ENCODE measurements at regions not wholly inside any gene's neighbourhood (a gene's known extent, or its start where the extent isn't known, plus 50 kb on each side); places are given as distances from the start of the nearest gene placed in this dataset.
A peak's percentile ranks its signal among the peaks of the same experiment; 100 is the strongest.
"Not testable (repeated sequence)": the region's sequence is repeated elsewhere in the genome, so short reads cannot be mapped to it uniquely, and the experiment has no call there.

GRCh38 chr1:88612292-88612691 is 71.8 kb upstream of the PKN2 start:
- H3K27me3 ChIP-seq (ENCODE audit: control insufficient read depth, insufficient read depth, low read length): no peaks in the 10 kb centered on the region
- intact Hi-C loops (cut with DNase I): no loop called here
- H3K36me3 ChIP-seq (ENCODE audit: control insufficient read depth in 2 of 3, insufficient read depth in 3 of 3, low read length in 3 of 3): no peaks in the 10 kb centered on the region
- no peak for FAIRE-seq
- H3K9me3 ChIP-seq (ENCODE audit: control insufficient read depth in 2 of 3, insufficient read depth in 1 of 3, low read length in 3 of 3): no peaks in the 10 kb centered on the region
- DNase-seq: peak in 1 of 5 donors; percentile 1
- H3K9ac ChIP-seq (ENCODE audit: low read length in 3 of 3): no peak overlapping the region
- H3K27ac ChIP-seq (ENCODE audit: low read depth in 2 of 2, low read length in 2 of 2): no peak overlapping the region
- no peak for TF ChIP-seq CTCF (IDR thresholded peaks at IDR 0.05; ENCODE audit: borderline replicate concordance, extremely low read depth, insufficient read depth)
- no peaks in the 10 kb centered on the region for H3K4me1 ChIP-seq (ENCODE audit: control insufficient read depth in 2 of 3, insufficient read depth in 2 of 3, low read depth in 1 of 3, low read length in 3 of 3)
- H3K4me3 ChIP-seq (ENCODE audit: low read length in 3 of 3): no peak overlapping the region

- no peaks in the 10 kb centered on the region for H3K27me3 ChIP-seq (ENCODE audit: control insufficient read depth, insufficient read depth, low read length)
- no peaks in the 10 kb centered on the region for H3K4me1 ChIP-seq (ENCODE audit: control insufficient read depth in 2 of 3, insufficient read depth in 2 of 3, low read depth in 1 of 3, low read length in 3 of 3)
- FAIRE-seq: no peak
- H3K27ac ChIP-seq (ENCODE audit: low read depth in 2 of 2, low read length in 2 of 2): no peak overlapping the region
- H3K9me3 ChIP-seq (ENCODE audit: control insufficient read depth in 2 of 3, insufficient read depth in 1 of 3, low read length in 3 of 3): no peaks in the 10 kb centered on the region
- no peak overlapping the region for H3K4me3 ChIP-seq (ENCODE audit: low read length in 3 of 3)
- no peak overlapping the region for H3K9ac ChIP-seq (ENCODE audit: low read length in 3 of 3)
- no peak for TF ChIP-seq CTCF (IDR thresholded peaks at IDR 0.05; ENCODE audit: borderline replicate concordance, extremely low read depth, insufficient read depth)
- no peaks in the 10 kb centered on the region for H3K36me3 ChIP-seq (ENCODE audit: control insufficient read depth in 2 of 3, insufficient read depth in 3 of 3, low read length in 3 of 3)
- intact Hi-C loops (cut with DNase I): no loop called here
- DNase-seq: peak in 3 of 5 donors; percentile 16 to 21 (median 20)
Measured at GRCh38 chr1:88612773-88613172, 71.3 kb upstream of the PKN2 start.

- no peaks in the 10 kb centered on the region for H3K36me3 ChIP-seq (ENCODE audit: control insufficient read depth in 2 of 3, insufficient read depth in 3 of 3, low read length in 3 of 3)
- H3K27ac ChIP-seq (ENCODE audit: low read depth in 2 of 2, low read length in 2 of 2): no peak overlapping the region
- no peaks in the 10 kb centered on the region for H3K27me3 ChIP-seq (ENCODE audit: control insufficient read depth, insufficient read depth, low read length)
- peaks cover 0 to 14% (median 0%) of the 10 kb centered on the region in 3 donors for H3K9me3 ChIP-seq (ENCODE audit: control insufficient read depth in 2 of 3, insufficient read depth in 1 of 3, low read length in 3 of 3)
- no peak overlapping the region for H3K4me3 ChIP-seq (ENCODE audit: low read length in 3 of 3)
- intact Hi-C loops (cut with DNase I): no loop called here
- no peak for TF ChIP-seq CTCF (IDR thresholded peaks at IDR 0.05; ENCODE audit: borderline replicate concordance, extremely low read depth, insufficient read depth)
- DNase-seq (no peak), FAIRE-seq (no peak)
- no peak overlapping the region for H3K9ac ChIP-seq (ENCODE audit: low read length in 3 of 3)
- H3K4me1 ChIP-seq (ENCODE audit: control insufficient read depth in 2 of 3, insufficient read depth in 2 of 3, low read depth in 1 of 3, low read length in 3 of 3): no peaks in the 10 kb centered on the region
Measured at GRCh38 chr1:88618331-88618730, 65.7 kb upstream of the PKN2 start.

DNA sequence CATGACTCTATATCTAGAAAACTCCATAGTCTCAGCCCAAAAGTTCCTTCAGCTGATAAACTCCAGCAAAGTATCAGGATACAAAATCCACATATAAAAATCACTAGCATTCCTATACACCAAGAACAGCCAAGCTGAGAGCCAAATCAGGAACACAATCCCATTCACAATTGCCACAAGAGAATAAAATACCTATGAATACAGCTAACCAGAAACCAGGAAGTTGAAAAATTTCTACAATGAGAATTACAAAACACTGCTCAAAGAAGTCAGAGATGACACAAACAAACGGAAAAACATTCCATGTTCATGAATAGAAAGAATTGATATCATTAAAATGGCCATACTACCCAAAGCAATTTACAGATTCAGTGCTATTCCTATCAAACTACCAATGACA is 61.0 kb upstream of the PKN2 start:
- H3K36me3 ChIP-seq (ENCODE audit: control insufficient read depth in 2 of 3, insufficient read depth in 3 of 3, low read length in 3 of 3); H3K4me1 ChIP-seq (ENCODE audit: control insufficient read depth in 2 of 3, insufficient read depth in 2 of 3, low read depth in 1 of 3, low read length in 3 of 3); H3K27me3 ChIP-seq (ENCODE audit: control insufficient read depth, insufficient read depth, low read length); H3K4me3 ChIP-seq (ENCODE audit: low read length in 3 of 3); DNase-seq; FAIRE-seq; H3K27ac ChIP-seq (ENCODE audit: low read depth in 2 of 2, low read length in 2 of 2); intact Hi-C loops (cut with DNase I); H3K9ac ChIP-seq (ENCODE audit: low read length in 3 of 3): not testable (repeated sequence)
- peaks cover 0 to 11% (median 0%) of the 10 kb centered on the region in 3 donors for H3K9me3 ChIP-seq (ENCODE audit: control insufficient read depth in 2 of 3, insufficient read depth in 1 of 3, low read length in 3 of 3)
